A172 (cell line): ENCODE measurements at regions not wholly inside any gene's neighbourhood (a gene's known extent, or its start where the extent isn't known, plus 50 kb on each side); places are given as distances from the start of the nearest gene placed in this dataset.
"Not testable (repeated sequence)": the region's sequence is repeated elsewhere in the genome, so short reads cannot be mapped to it uniquely, and the experiment has no call there.

Source experiments
- DNase-seq: peaks from one replicate; pipeline ENCODE4 v3.0.0-alpha.2; 2015; ENCODE audit warnings: low spot score

GRCh38 chr16:79897453-79898146, 297.1 kb upstream of the MAF start:
- DNase-seq = peak; percentile 16

GRCh38 chr16:79897104-79897452, 296.5 kb upstream of the MAF start:
- no peak for DNase-seq

GRCh38 chr16:79895917-79896203, 295.3 kb upstream of the MAF start:
- no peak for DNase-seq

GRCh38 chr16:79895053-79895916, 294.7 kb upstream of the MAF start:
- DNase-seq = no peak

GRCh38 chr16:79893445-79893844, 292.9 kb upstream of the MAF start:
- no peak for DNase-seq

GRCh38 chr16:79892278-79892677, 291.7 kb upstream of the MAF start:
- no peak for DNase-seq

GRCh38 chr16:79891458-79891857, 290.9 kb upstream of the MAF start:
- DNase-seq = no peak

- no peak for DNase-seq
These were observed 287.3 kb upstream of the MAF start for GRCh38 chr16:79887541-79888540.

- no peak for DNase-seq
These were observed 284.8 kb upstream of the MAF start for GRCh38 chr16:79885320-79885719.

- no peak for DNase-seq
These were observed 283.0 kb upstream of the MAF start for GRCh38 chr16:79883494-79883893.

- DNase-seq = no peak
These were observed 281.9 kb upstream of the MAF start for GRCh38 chr16:79882340-79883005.

- DNase-seq = not testable (repeated sequence)
These were observed 280.6 kb upstream of the MAF start for GRCh38 chr16:79881107-79881506.

- no peak for DNase-seq
These were observed 275.8 kb upstream of the MAF start for GRCh38 chr16:79876332-79876730.

- no peak for DNase-seq
These were observed 273.9 kb upstream of the MAF start for GRCh38 chr16:79874391-79874790.

- no peak for DNase-seq
These were observed 273.3 kb upstream of the MAF start for GRCh38 chr16:79873825-79874224.

GRCh38 chr16:79871906-79872305, 271.4 kb upstream of the MAF start:
- DNase-seq = no peak

- DNase-seq = no peak
These were observed 269.7 kb upstream of the MAF start for GRCh38 chr16:79870016-79870886.

GRCh38 chr16:79869304-79870015, 268.9 kb upstream of the MAF start:
- DNase-seq = no peak

GRCh38 chr16:79868841-79869240, 268.3 kb upstream of the MAF start:
- DNase-seq = no peak

- DNase-seq = no peak
These were observed 267.0 kb upstream of the MAF start for GRCh38 chr16:79867425-79867997.
